ENCODE measurements at regions not wholly inside any gene's neighbourhood (a gene's known extent, or its start where the extent isn't known, plus 50 kb on each side); places are given as distances from the start of the nearest gene placed in this dataset.

DNA sequence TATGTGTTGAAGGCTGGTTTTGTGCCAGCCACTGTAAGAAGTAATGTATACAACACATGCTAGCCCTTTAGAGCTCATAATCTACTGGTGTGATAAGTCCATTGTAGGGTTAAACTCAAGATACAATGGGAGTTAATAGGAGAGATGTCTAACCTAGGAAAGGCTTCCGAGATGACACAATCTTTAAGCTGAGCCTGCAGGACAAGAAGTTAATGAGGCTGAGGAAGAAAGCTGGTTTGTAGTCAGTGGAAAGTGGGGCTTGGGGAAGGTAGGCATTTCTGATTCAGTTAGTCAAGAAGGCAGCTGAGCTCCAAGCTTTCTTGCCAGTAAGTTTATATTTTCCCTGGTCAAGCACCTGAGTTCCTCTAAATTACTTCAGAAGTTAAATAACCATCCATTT, 83.0 kb upstream of the TGFBR2 start:
- H3K4me3 ChIP-seq (ENCODE audit: low read depth, low read length), result no peak overlapping the region
- DNase-seq (ENCODE audit: low read depth), result no peak
- TF ChIP-seq, protein P1, sequence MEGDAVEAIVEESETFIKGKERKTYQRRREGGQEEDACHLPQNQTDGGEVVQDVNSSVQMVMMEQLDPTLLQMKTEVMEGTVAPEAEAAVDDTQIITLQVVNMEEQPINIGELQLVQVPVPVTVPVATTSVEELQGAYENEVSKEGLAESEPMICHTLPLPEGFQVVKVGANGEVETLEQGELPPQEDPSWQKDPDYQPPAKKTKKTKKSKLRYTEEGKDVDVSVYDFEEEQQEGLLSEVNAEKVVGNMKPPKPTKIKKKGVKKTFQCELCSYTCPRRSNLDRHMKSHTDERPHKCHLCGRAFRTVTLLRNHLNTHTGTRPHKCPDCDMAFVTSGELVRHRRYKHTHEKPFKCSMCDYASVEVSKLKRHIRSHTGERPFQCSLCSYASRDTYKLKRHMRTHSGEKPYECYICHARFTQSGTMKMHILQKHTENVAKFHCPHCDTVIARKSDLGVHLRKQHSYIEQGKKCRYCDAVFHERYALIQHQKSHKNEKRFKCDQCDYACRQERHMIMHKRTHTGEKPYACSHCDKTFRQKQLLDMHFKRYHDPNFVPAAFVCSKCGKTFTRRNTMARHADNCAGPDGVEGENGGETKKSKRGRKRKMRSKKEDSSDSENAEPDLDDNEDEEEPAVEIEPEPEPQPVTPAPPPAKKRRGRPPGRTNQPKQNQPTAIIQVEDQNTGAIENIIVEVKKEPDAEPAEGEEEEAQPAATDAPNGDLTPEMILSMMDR (IDR thresholded peaks at IDR 0.05; ENCODE audit: insufficient read depth, low read length, poor library complexity, severe bottlenecking), result no peak
- no peaks in the 10 kb centered on the region for H3K36me3 ChIP-seq (ENCODE audit: control insufficient read depth, insufficient read depth, low read length)
- no peaks in the 10 kb centered on the region for H3K27me3 ChIP-seq (ENCODE audit: control insufficient read depth, insufficient read depth, low read length)

DNA sequence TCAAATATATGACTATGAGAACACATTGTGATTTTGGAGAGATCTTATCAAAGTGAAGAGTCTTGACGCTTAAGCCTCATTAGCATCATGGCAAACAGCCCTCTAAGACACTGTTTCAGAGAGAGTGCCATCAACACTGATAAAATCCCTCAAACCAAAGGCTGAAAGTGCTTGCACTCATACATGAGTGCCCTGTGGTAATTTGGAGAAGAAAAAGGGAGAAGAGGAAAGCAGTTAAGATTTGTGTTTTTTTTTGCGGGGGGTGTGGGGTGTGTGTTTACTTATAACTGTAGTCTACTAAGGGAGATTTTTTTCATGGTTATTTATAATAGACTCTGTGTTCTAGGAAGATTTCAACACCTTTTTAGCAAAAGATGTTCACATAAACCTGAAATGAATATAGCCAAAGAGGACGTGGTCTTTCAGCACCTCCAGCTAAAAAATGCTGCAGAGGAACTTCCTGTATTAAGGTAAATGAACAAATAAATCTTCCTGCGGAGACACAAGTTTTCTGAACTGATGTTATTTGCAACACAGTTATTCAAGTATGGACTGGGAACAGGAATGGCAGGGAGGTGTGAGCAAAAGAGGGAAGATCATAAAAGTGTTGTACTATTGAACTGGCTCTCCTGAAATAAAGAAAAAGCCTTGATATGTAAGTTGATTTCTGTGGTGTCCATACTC, 81.9 kb upstream of the TGFBR2 start:
- TF ChIP-seq, protein P1 (IDR thresholded peaks at IDR 0.05; ENCODE audit: insufficient read depth, low read length, poor library complexity, severe bottlenecking), result no peak
- no peak for DNase-seq (ENCODE audit: low read depth)
- Histone ChIP-seq H3K4me3 (ENCODE audit: low read depth, low read length) (no peak overlapping the region), H3K27me3 (ENCODE audit: control insufficient read depth, insufficient read depth, low read length) (no peaks in the 10 kb centered on the region), H3K36me3 (ENCODE audit: control insufficient read depth, insufficient read depth, low read length) (no peaks in the 10 kb centered on the region)

DNA sequence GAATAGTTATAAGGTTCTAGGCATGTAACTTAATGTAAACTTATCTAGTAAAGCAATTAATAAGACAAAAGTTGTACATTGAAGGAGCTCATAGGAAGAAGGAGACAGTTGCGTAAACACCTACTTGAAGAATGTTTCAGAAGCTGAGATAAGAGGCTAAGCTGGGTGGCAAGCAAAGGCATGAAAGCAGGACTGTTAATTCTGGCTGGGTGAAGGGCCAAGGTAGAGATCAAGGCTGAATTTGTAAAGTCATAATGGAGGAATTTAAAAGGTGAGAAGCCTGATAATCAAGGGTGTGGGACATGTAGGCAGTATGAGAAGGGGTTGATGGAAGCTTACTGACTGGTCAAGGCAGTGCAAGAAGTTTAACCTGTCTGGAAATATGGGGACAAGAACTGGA, 80.4 kb upstream of the TGFBR2 start:
- TF ChIP-seq, protein P1 (IDR thresholded peaks at IDR 0.05; ENCODE audit: insufficient read depth, low read length, poor library complexity, severe bottlenecking), result no peak
- DNase-seq (ENCODE audit: low read depth), result no peak
- no peaks in the 10 kb centered on the region for H3K27me3 ChIP-seq (ENCODE audit: control insufficient read depth, insufficient read depth, low read length)
- H3K36me3 ChIP-seq (ENCODE audit: control insufficient read depth, insufficient read depth, low read length), result no peaks in the 10 kb centered on the region
- no peak overlapping the region for H3K4me3 ChIP-seq (ENCODE audit: low read depth, low read length)

DNA sequence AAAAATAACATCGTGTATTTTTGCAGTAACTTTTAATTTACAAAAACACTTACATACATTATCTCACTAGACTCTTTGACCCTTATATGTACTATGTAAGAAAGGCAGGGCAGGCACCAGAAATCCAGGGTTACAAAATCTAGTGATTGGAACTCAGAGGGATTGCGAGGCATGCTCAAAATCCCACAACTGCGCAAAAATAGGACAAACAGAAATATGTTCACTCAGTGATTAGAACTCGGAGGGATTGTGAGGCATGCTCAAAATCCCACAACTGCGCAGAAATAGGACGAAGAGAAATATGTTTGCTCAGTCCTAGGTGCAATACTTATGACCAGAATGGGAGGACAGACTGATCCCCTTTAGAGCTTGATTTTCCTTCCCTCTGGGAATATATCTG, 79.2 kb upstream of the TGFBR2 start:
- no peak for DNase-seq (ENCODE audit: low read depth)
- H3K36me3 ChIP-seq (ENCODE audit: control insufficient read depth, insufficient read depth, low read length), result no peaks in the 10 kb centered on the region
- TF ChIP-seq, protein P1 (IDR thresholded peaks at IDR 0.05; ENCODE audit: insufficient read depth, low read length, poor library complexity, severe bottlenecking), result no peak
- H3K27me3 ChIP-seq (ENCODE audit: control insufficient read depth, insufficient read depth, low read length), result no peaks in the 10 kb centered on the region
- H3K4me3 ChIP-seq (ENCODE audit: low read depth, low read length), result no peak overlapping the region

DNA sequence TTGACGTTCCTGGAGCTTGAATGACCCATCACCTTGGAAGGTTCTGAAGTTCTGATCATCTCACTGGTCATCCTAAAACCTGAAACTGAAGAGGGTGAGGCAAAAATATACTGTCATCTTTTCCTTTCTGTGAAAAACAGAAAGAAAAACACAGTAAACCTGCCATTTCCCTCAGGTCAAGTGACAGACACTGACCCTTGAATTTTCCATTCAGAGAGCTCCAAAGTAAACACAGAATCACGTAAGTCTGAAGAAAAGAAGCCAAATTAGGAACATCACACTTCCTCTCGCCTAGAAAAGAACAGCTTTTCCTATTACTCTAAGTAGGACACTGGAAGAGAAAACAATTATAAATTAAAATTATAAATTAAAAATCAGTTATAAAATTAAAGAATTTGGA, 78.7 kb upstream of the TGFBR2 start:
- no peak for DNase-seq (ENCODE audit: low read depth)
- Histone ChIP-seq H3K36me3 (ENCODE audit: control insufficient read depth, insufficient read depth, low read length) (no peaks in the 10 kb centered on the region), H3K27me3 (ENCODE audit: control insufficient read depth, insufficient read depth, low read length) (no peaks in the 10 kb centered on the region), H3K4me3 (ENCODE audit: low read depth, low read length) (no peak overlapping the region)
- TF ChIP-seq, protein P1 (IDR thresholded peaks at IDR 0.05; ENCODE audit: insufficient read depth, low read length, poor library complexity, severe bottlenecking), result no peak

DNA sequence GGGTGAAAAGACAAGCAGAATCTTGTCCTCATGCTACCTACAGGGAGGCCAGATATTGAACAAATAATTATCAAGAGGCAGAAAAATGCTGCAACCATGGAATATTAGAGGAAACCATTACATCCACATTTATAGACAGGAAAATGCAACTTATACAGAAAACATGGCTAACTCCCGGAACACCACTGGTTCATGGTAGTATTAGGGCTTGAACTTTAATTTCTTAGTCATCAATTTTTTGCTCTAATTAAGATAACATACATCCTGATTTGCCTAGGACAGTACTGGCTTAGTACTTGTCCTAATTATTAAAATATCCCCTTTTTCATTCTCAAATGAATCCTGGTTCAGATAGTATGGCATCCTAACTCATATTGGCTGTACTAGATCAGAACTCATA, 76.3 kb upstream of the TGFBR2 start:
- Histone ChIP-seq H3K36me3 (ENCODE audit: control insufficient read depth, insufficient read depth, low read length) (no peaks in the 10 kb centered on the region), H3K4me3 (ENCODE audit: low read depth, low read length) (no peak overlapping the region), H3K27me3 (ENCODE audit: control insufficient read depth, insufficient read depth, low read length) (no peaks in the 10 kb centered on the region)
- no peak for DNase-seq (ENCODE audit: low read depth)
- TF ChIP-seq, protein P1 (IDR thresholded peaks at IDR 0.05; ENCODE audit: insufficient read depth, low read length, poor library complexity, severe bottlenecking), result no peak
